Activated CD8-positive, alpha-beta memory T cell treated with anti-CD3 and anti-CD28 coated beads for 24 hours (primary cell): ENCODE measurements at regions not wholly inside any gene's neighbourhood (a gene's known extent, or its start where the extent isn't known, plus 50 kb on each side); places are given as distances from the start of the nearest gene placed in this dataset.
"Not testable (repeated sequence)": the region's sequence is repeated elsewhere in the genome, so short reads cannot be mapped to it uniquely, and the experiment has no call there.

ENCODE experiments used
- DNase-seq: peaks from one replicate; pipeline ENCODE4 v3.0.0-alpha.2; 2020

GRCh38 chr6:152811785-152812184 is 61.2 kb downstream of the VIP start:
- no peak for DNase-seq

GRCh38 chr6:152815230-152815872 is 64.8 kb downstream of the VIP start:
- no peak for DNase-seq

GRCh38 chr6:152816055-152816454 is 65.5 kb downstream of the VIP start:
- no peak for DNase-seq

- DNase-seq: no peak
Observed at GRCh38 chr6:152821525-152821924, 70.9 kb downstream of the VIP start.

GRCh38 chr6:152824666-152825065 is 74.1 kb downstream of the VIP start:
- DNase-seq: no peak

GRCh38 chr6:152828431-152828830 is 77.8 kb downstream of the VIP start:
- DNase-seq: no peak

- DNase-seq: not testable (repeated sequence)
Observed at GRCh38 chr6:152834366-152834765, 83.8 kb downstream of the VIP start.

- DNase-seq: no peak
Observed at GRCh38 chr6:152836523-152836922, 85.9 kb downstream of the VIP start.

- DNase-seq: no peak
Observed at GRCh38 chr6:152845421-152845820, 94.8 kb downstream of the VIP start.

- no peak for DNase-seq
Observed at GRCh38 chr6:152846825-152847224, 96.2 kb downstream of the VIP start.

- no peak for DNase-seq
Observed at GRCh38 chr6:152848919-152849318, 98.3 kb downstream of the VIP start.

GRCh38 chr6:152854086-152854795 is 103.6 kb downstream of the VIP start:
- no peak for DNase-seq

- no peak for DNase-seq
Observed at GRCh38 chr6:152858141-152858540, 107.5 kb downstream of the VIP start.

GRCh38 chr6:152859225-152859624 is 108.6 kb downstream of the VIP start:
- DNase-seq: no peak

GRCh38 chr6:152863618-152864326 is 113.2 kb downstream of the VIP start:
- peak; percentile 73 for DNase-seq

GRCh38 chr6:152874267-152874666 is 108.6 kb downstream of the FBXO5 start:
- no peak for DNase-seq

- DNase-seq: no peak
Observed at GRCh38 chr6:152874846-152875568, 107.8 kb downstream of the FBXO5 start.

- no peak for DNase-seq
Observed at GRCh38 chr6:152879681-152880080, 103.2 kb downstream of the FBXO5 start.

- DNase-seq: no peak
Observed at GRCh38 chr6:152893187-152893586, 89.7 kb downstream of the FBXO5 start.

GRCh38 chr6:152896923-152897322 is 85.9 kb downstream of the FBXO5 start:
- no peak for DNase-seq

- DNase-seq: peak; percentile 86
Observed at GRCh38 chr6:152897807-152898399, 84.9 kb downstream of the FBXO5 start.

- DNase-seq: no peak
Observed at GRCh38 chr6:152904678-152905077, 78.2 kb downstream of the FBXO5 start.
